Aorta (tissue), 5 donors: ENCODE measurements at regions not wholly inside any gene's neighbourhood (a gene's known extent, or its start where the extent isn't known, plus 50 kb on each side); places are given as distances from the start of the nearest gene placed in this dataset.

Experiments
- ATAC-seq: fragments of 200-7000 bp; cut with Tn5 transposase; one replicate; pipeline ENCODE4 v1.9.1; 2022; ENCODE audit warnings: moderate library complexity; ENCODE audit not compliant: low FRiP score
- DNase-seq, 2 donors: peaks; one replicate each; pipeline ENCODE4 v3.0.0-alpha.2; 2020
- H3K27ac ChIP-seq, 2 donors: one replicate each; pipeline ENCODE4 v1.5.1; 2013; ENCODE audit warnings: low read length in 2 of 2, mild to moderate bottlenecking in 2 of 2, moderate library complexity in 2 of 2, control low read depth in 1 of 2, inconsistent platforms in 1 of 2, low read depth in 1 of 2
- H3K27me3 ChIP-seq, 2 donors: one replicate each; pipeline ENCODE4 v1.6.1; 2013; ENCODE audit warnings: control low read depth in 1 of 2, low read length in 1 of 2, mild to moderate bottlenecking in 1 of 2, moderate library complexity in 1 of 2; ENCODE audit not compliant: insufficient read depth in 2 of 2, control insufficient read depth in 1 of 2
- H3K36me3 ChIP-seq, 2 donors: one replicate each; pipeline ENCODE4 v1.6.1; 2013; ENCODE audit warnings: control low read depth in 1 of 2, low read length in 1 of 2, mild to moderate bottlenecking in 1 of 2; ENCODE audit not compliant: insufficient read depth in 2 of 2, control insufficient read depth in 1 of 2
- H3K4me1 ChIP-seq, 2 donors: one replicate each; pipeline ENCODE4 v1.6.1; 2013; ENCODE audit warnings: low read length in 2 of 2, control low read depth in 1 of 2, mild to moderate bottlenecking in 1 of 2, moderate library complexity in 1 of 2; ENCODE audit not compliant: insufficient read depth in 2 of 2, control insufficient read depth in 1 of 2
- H3K4me3 ChIP-seq, 2 donors: one replicate each; pipeline ENCODE4 v1.5.1; 2013; ENCODE audit warnings: low read length in 2 of 2, control low read depth in 1 of 2, mild to moderate bottlenecking in 1 of 2
- H3K9me3 ChIP-seq: one replicate; pipeline ENCODE4 v1.6.1; 2013; ENCODE audit warnings: mild to moderate bottlenecking, low read length; ENCODE audit not compliant: control insufficient read depth
- WGBS, 2 donors: extraction: QIAGEN DNeasy Blood & Tissue Kit; methylation state at CpG; one replicate each; pipeline ENCODE4 v1.1.7; 2013; 5-methylcytosine and 5-hydroxymethylcytosine counted together
- intact Hi-C, 2 donors: fragments of 100-400 bp; cut with DNase I; formaldehyde crosslinking; loops; one replicate each; pipeline versions ENCODE4 v1.14.2 to v1.15.0; 2022
- donor health status: healthy with polysubstance abuse.
- donor health status: Bipolar disorder and iron deficiency.
- donor health status: DM: no; HTN: no; CAD: no.
- donor health status: DM: no; HTN: no; CAD: no.
- donor health status: DM: yes; HTN: yes; CAD: no.

DNA sequence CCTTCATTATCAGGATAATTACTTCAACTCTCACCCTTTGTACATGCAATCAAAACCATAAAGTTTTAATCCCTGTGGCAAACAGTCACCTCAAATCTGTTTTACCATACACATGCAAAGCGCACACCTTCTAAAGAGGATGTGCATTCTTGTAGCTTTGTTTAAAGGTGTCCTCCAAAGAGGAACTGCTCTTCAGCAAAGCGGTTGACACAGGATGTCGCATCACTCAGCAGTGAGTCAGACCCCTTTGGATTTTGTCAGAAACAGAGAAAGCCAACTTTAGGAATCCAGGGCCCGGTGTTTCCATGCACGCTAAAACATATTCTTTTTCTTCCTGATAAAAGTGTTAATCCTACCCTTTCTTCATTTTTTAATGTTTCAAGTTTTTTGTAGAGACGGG is 268.3 kb upstream of the ARID1B start:
- WGBS, 2 donors = 89% methylated on average over 6 of the region's 6 CpGs
- Histone ChIP-seq H3K27me3 (no peaks in the 10 kb centered on the region), H3K36me3 (no peaks in the 10 kb centered on the region), H3K4me1 (no peaks in the 10 kb centered on the region), H3K4me3 (no peak overlapping the region), H3K27ac (no peak overlapping the region), H3K9me3 (no peaks in the 10 kb centered on the region)
- no peak for ATAC-seq
- no peak for DNase-seq
- intact Hi-C loops = no loop called here

DNA sequence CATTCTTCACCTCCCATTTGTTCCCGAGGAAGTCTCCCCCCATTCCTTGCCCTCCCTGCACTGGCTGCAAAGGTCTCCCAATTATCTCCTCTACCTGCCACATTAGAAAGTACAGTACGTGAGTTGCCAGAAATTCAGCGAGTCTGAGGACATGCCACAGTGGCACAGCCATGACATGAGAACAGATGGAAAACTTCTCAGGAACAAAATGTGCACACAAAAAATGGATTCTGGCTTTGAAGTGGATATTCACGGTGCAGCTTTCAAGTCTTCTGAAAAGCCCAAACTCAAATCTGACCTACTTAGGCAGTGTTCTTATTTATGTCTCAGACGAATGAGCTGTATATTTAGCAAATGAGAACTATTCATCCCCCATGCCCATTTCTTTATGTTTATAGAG is 269.1 kb upstream of the ARID1B start:
- Histone ChIP-seq H3K4me3 (no peak overlapping the region), H3K9me3 (no peaks in the 10 kb centered on the region), H3K27ac (no peak overlapping the region), H3K4me1 (no peaks in the 10 kb centered on the region), H3K27me3 (no peaks in the 10 kb centered on the region), H3K36me3 (no peaks in the 10 kb centered on the region)
- no peak for ATAC-seq
- WGBS, 2 donors = 46 to 58% methylated on average over 5 of the region's 5 CpGs
- intact Hi-C loops = no loop called here
- no peak for DNase-seq

DNA sequence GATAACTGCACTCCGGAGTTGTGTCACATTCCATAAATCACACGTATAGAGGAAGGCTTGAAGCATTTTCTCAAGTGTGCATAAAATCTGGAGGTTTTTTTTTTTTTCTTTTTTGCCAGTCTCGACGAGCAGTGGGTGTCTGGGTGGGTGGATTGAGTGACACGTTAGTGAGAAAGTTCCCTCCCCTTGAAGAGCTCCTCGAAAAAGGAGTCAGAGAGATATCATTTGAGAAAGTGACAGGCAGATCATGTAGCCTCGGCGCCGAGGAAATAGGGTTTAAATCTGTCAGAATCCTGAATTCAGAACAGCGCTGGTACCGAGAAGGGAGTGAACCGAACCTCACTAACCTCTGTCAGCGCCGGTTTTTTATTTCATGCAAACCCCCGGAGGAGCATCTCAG is 269.5 kb upstream of the ARID1B start:
- no peak for DNase-seq
- intact Hi-C loops = no loop called here
- Histone ChIP-seq H3K36me3 (no peaks in the 10 kb centered on the region), H3K27ac (no peak overlapping the region), H3K9me3 (no peaks in the 10 kb centered on the region), H3K4me1 (no peaks in the 10 kb centered on the region), H3K4me3 (no peak overlapping the region), H3K27me3 (no peaks in the 10 kb centered on the region)
- 44 to 57% methylated on average over 15 of the region's 15 CpGs for WGBS, 2 donors
- ATAC-seq = no peak

DNA sequence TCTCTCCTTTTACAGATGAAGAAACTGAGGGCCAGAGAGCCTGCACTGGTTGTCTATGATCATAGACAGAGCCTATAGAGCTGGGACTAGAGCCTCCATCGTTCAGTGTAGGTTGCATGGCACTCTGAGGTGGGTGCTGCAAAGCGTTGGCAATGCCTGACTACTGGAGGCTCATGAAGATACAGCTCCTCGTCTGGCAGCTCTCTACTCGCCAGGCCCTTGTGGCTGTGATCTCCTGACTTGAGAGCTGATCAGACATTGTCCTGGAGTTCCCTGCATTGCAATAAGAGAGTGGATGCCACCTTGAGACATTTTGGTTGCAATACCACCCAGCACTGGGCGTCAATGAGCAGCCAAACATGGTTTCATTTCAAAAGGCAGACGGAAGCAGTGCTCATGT is 270.1 kb upstream of the ARID1B start:
- no peak overlapping the region for H3K4me3 ChIP-seq
- no peaks in the 10 kb centered on the region for H3K4me1 ChIP-seq
- DNase-seq (no peak), ATAC-seq (no peak)
- intact Hi-C loops = no loop called here
- no peaks in the 10 kb centered on the region for H3K9me3 ChIP-seq
- H3K27me3 ChIP-seq = no peaks in the 10 kb centered on the region
- WGBS, 2 donors = 68 to 74% methylated on average over 6 of the region's 6 CpGs
- no peak overlapping the region for H3K27ac ChIP-seq
- no peaks in the 10 kb centered on the region for H3K36me3 ChIP-seq

DNA sequence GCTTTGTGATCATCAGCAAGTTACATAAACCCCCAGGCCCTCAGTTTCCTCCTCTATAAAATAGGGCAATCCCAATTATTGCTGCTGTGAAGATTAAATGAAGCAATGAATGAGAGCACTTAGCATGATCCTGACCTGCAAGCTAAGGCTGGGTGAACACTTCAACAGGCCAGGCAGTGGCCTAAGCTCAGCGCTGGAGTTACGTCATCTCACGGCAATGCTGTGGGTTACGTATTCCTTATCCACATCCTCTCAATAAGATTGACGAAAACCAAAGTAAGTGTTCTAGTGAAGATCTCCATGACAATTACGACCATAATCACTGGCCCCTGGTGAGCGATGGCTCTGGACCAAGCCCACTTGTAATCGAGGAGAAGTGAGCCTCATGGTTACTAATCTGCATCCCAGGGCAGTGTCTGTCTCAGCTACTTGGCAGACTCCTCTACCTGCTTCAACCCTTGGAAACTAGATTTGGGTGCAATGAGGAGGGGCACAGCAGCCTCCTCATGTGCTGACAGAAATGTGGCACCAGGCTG is 274.1 kb upstream of the ARID1B start:
- no peaks in the 10 kb centered on the region for H3K36me3 ChIP-seq
- no peaks in the 10 kb centered on the region for H3K4me1 ChIP-seq
- H3K27me3 ChIP-seq = no peaks in the 10 kb centered on the region
- ATAC-seq (no peak), DNase-seq (no peak)
- WGBS, 2 donors = 86 to 88% methylated on average over 8 of the region's 8 CpGs
- no peak overlapping the region for H3K4me3 ChIP-seq
- intact Hi-C loops = no loop called here
- H3K9me3 ChIP-seq = no peaks in the 10 kb centered on the region
- H3K27ac ChIP-seq = no peak overlapping the region

DNA sequence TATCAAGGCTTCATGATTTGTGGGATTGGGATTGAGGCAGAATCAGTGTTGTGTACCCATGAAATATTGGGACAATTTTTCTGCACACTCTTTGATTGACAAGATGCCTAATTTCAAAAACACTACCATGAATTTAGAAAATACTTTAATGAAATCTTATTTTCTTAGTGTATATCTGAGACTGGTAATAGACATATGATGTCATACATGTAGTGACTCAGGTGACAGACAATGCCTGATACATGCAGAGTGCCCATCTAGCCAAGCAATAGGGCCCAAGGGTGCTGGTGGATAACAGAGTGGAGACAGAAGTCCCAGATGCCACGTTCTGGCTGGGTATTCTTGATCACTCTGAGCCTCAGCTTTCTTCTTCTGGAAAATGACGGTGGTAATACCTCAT is 279.6 kb upstream of the ARID1B start:
- Histone ChIP-seq H3K27ac (no peak overlapping the region), H3K4me1 (no peaks in the 10 kb centered on the region), H3K36me3 (no peaks in the 10 kb centered on the region), H3K27me3 (no peaks in the 10 kb centered on the region), H3K9me3 (no peaks in the 10 kb centered on the region), H3K4me3 (no peak overlapping the region)
- DNase-seq (no peak), ATAC-seq (no peak)
- intact Hi-C loops = no loop called here
- 77 to 82% methylated on average over 2 of the region's 2 CpGs for WGBS, 2 donors

DNA sequence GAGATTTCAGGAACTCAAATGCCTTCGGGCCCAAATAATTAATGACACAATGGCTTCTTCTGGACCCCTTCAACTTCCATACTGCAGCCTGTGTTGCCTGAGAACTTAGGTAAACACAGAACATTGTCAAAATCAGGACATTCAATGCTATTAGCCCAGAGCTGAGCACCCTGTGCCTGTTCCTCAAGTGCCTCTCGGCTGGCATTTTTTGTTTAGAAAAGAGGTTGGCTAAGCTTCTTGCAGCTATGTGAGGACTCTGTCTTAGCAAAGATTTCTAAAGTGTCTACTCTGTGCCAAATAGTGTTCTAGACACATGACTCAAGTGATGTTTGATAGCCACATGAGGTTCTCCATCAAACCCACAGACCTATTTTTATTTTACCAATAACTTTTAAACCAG is 289.3 kb upstream of the ARID1B start:
- H3K27me3 ChIP-seq = no peaks in the 10 kb centered on the region
- intact Hi-C loops = no loop called here
- no peak overlapping the region for H3K4me3 ChIP-seq
- no peaks in the 10 kb centered on the region for H3K9me3 ChIP-seq
- WGBS, 2 donors = 27 to 59% methylated on average over 2 of the region's 2 CpGs
- DNase-seq (no peak), ATAC-seq (no peak)
- no peak overlapping the region for H3K27ac ChIP-seq
- H3K4me1 ChIP-seq = no peaks in the 10 kb centered on the region
- H3K36me3 ChIP-seq = no peaks in the 10 kb centered on the region

DNA sequence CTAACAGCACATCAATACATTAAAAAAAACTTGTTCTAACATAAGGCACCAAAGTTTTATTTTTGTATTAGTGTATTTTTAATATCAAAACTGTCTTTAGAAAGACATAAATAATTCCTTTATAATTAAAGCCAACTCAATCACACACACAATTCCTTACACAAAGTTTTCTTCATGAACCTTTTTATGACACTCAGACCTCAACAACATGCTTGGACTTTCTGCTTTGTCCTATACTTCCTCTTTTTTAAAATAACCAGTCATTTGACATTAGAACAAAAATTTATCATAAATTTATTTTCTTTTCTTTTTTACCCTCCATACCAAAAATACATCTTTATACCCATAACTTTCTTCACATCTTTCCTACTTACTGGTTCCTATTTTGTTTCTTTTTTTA is 292.0 kb upstream of the ARID1B start:
- no peaks in the 10 kb centered on the region for H3K9me3 ChIP-seq
- no peaks in the 10 kb centered on the region for H3K27me3 ChIP-seq
- ATAC-seq (no peak), DNase-seq (no peak)
- intact Hi-C loops = no loop called here
- no peak overlapping the region for H3K27ac ChIP-seq
- no peaks in the 10 kb centered on the region for H3K36me3 ChIP-seq
- no peaks in the 10 kb centered on the region for H3K4me1 ChIP-seq
- H3K4me3 ChIP-seq = no peak overlapping the region

DNA sequence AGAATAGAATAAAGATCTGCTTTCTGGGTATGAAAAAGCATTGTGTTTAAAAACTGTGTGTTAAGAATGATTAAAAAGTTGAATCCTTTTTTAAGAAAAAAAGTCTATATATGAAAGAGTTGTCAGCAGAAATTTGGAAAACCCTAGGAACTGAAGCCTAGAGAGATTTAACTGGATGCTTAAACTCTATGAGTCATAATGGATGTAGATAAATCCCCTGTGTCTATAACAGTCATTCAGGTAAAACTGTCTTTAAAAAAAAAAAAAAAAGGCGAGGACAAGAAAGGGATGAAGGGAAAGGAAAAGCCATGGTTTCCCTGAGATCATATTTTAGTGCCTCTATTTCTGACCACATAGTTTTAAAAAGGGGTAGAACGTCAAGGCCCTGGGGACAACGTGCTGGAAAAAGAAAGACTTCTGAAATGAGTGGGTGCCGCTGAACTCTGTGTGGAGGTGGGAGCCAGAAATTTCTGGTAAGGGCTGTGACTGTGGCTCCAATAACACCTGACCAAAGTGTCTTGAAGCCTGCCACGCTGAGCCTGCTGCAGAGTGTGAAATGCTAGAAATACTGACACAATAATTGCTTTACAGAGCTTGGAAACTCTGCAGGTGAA is 302.6 kb upstream of the ARID1B start:
- no peak for DNase-seq
- ATAC-seq = no peak
- Histone ChIP-seq H3K9me3 (no peaks in the 10 kb centered on the region), H3K36me3 (no peaks in the 10 kb centered on the region), H3K27me3 (no peaks in the 10 kb centered on the region), H3K4me3 (no peak overlapping the region), H3K27ac (no peak overlapping the region), H3K4me1 (no peaks in the 10 kb centered on the region)
- intact Hi-C loops = no loop called here
- WGBS, 2 donors = 69 to 73% methylated on average over 5 of the region's 5 CpGs
